GM12892 (cell line): ENCODE measurements at regions not wholly inside any gene's neighbourhood (a gene's known extent, or its start where the extent isn't known, plus 50 kb on each side); places are given as distances from the start of the nearest gene placed in this dataset.

Experiments used
- POLR2AphosphoS5 ChIP-seq: IDR thresholded peaks from 2 replicates; pipeline ENCODE4 v1.6.1; 2011; ENCODE audit warnings: low read depth, low read length, control low read depth
- TAF1 ChIP-seq: IDR thresholded peaks from 2 replicates; pipeline ENCODE4 v1.6.1; 2011; ENCODE audit warnings: low read depth, mild to moderate bottlenecking, control low read depth, low read length, borderline replicate concordance

- no peak for TF ChIP-seq POLR2AphosphoS5
- TF ChIP-seq TAF1: no peak
Observed at GRCh38 chrX:98114021-98114420, 1230.3 kb downstream of the RPA4 start.
